Astrocyte of the spinal cord (primary cell): ENCODE measurements at regions not wholly inside any gene's neighbourhood (a gene's known extent, or its start where the extent isn't known, plus 50 kb on each side); places are given as distances from the start of the nearest gene placed in this dataset.

Experiments used
- DNase-seq: peaks from one replicate; pipeline ENCODE4 v3.0.0; 2011; ENCODE audit warnings: low read depth, low spot score
- H3K4me3 ChIP-seq: 2 replicates; pipeline ENCODE4 v1.5.1; 2011; ENCODE audit warnings: low read depth, mild to moderate bottlenecking, low read length, moderate library complexity
- in situ Hi-C: cut with HindIII; loops from 2 replicates; pipeline ENCODE4 v1.10.0; 2017; ENCODE audit warnings: low sequenced_read_pairs
- TF ChIP-seq, protein P1 (sequence below): IDR thresholded peaks from 2 replicates; pipeline ENCODE4 v1.5.1; 2012; ENCODE audit warnings: low read depth, mild to moderate bottlenecking, low read length, inconsistent platforms

DNA sequence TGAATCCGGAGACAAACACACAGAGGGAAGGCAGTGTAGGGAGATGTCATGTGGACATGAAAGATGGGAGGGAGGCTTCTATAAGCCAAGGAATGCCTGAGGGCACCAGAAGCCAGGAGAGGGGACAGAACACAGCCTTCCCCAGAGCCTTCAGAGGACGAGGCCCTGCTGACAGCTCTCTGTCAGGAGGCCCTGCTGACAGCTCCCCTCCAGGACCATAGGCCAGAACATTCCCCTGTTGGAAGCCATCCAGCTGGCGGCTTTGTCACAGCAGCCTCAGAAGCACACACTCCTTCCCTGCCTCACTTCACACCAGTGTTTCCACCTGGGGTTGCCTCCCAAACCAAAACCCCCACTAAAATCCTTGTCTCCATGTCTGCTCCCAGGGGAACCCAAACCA is 171.3 kb upstream of the ID2 start:
- TF ChIP-seq, protein P1, sequence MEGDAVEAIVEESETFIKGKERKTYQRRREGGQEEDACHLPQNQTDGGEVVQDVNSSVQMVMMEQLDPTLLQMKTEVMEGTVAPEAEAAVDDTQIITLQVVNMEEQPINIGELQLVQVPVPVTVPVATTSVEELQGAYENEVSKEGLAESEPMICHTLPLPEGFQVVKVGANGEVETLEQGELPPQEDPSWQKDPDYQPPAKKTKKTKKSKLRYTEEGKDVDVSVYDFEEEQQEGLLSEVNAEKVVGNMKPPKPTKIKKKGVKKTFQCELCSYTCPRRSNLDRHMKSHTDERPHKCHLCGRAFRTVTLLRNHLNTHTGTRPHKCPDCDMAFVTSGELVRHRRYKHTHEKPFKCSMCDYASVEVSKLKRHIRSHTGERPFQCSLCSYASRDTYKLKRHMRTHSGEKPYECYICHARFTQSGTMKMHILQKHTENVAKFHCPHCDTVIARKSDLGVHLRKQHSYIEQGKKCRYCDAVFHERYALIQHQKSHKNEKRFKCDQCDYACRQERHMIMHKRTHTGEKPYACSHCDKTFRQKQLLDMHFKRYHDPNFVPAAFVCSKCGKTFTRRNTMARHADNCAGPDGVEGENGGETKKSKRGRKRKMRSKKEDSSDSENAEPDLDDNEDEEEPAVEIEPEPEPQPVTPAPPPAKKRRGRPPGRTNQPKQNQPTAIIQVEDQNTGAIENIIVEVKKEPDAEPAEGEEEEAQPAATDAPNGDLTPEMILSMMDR = no peak
- H3K4me3 ChIP-seq = no peak overlapping the region
- in situ Hi-C loops = no loop called here
- no peak for DNase-seq

DNA sequence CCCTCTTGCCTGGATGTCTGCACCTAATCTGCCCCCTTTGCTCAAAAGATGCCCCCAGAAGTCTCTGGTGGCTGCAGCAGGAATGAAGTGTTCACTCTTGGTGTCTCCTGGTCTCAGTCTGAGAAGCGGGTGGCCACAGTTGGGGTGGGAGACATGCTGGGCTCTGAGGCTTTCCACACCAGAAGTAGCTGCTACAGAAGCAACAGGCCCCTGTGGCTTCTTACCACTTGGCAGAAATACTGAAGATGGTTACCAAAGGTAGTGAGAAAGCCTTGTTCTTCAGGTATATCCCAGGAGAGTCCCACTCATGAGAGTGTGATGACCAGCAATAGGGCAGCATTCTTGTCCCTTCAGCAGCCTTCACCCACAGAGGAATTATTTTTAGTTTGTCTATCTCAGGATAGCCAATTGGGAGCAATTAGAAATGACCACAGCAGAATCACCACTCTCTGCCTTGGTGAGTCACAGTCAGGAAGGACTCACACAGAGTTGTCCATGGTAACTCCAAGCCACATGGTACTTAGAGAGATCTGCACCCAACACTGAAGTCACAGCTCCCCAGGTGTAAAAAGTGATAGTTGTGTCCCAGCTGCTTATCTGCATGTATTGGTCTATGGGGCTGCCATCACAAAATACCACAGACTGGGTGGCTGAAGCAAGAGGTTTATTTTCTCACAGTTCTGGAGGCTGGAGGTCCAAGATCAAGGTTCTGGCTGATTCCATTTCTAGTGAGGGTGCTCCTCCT is 169.8 kb upstream of the ID2 start:
- in situ Hi-C loops = no loop called here
- DNase-seq = peak; percentile 72
- H3K4me3 ChIP-seq = no peak overlapping the region
- TF ChIP-seq, protein P1 = no peak

DNA sequence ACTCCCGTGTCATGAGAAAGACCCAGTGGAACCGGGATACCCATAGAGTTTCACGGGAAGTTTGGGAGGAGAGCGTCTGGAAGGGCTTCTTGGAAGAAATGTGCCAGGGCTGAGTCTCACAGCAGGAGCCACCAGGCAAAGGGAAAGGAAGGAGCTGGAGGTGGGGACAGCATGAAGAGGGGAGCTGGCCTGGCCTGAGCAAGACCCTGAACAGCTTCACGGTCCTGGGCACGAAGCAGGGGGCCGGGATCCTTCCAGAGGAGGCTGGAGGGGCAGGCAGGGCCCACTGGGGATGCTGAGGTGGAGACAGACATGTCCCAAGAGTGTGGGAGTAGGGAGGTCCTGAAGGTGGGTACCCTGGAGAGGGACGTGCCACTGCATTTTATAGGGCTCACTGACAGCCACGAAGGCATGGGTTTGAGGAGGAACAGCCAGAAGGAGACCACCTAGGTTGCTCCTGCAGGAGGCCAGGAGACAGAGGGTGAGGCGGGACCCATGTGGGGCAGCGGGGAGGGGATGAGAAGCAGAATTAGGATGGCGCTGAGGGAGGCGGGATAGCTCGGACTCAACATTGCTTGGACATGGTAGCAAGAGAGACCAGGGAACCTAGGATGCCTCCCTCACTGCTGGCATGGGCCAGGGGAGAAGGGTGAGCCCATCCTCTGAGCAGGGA is 168.1 kb upstream of the ID2 start:
- TF ChIP-seq, protein P1 = no peak
- DNase-seq = no peak
- no peak overlapping the region for H3K4me3 ChIP-seq
- in situ Hi-C loops = no loop called here

DNA sequence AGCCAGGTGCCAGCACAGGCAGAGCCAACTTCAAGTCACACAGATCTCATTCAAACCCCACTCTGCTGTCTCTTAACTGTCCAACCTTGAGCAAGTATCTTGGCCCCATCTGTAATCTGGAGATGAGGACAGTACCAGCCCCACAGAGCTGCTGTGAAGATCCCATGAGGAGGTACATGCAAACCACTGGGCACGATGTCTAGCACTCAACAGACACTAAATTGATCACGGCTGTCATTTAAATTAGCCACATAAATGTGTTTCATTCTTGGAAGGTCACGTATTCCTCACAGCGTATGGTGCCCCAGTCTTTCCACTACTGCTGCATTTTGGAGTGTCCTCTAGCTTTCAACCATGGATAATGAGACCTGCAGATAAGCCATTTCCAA is 167.6 kb upstream of the ID2 start:
- TF ChIP-seq, protein P1 = no peak
- in situ Hi-C loops = no loop called here

DNA sequence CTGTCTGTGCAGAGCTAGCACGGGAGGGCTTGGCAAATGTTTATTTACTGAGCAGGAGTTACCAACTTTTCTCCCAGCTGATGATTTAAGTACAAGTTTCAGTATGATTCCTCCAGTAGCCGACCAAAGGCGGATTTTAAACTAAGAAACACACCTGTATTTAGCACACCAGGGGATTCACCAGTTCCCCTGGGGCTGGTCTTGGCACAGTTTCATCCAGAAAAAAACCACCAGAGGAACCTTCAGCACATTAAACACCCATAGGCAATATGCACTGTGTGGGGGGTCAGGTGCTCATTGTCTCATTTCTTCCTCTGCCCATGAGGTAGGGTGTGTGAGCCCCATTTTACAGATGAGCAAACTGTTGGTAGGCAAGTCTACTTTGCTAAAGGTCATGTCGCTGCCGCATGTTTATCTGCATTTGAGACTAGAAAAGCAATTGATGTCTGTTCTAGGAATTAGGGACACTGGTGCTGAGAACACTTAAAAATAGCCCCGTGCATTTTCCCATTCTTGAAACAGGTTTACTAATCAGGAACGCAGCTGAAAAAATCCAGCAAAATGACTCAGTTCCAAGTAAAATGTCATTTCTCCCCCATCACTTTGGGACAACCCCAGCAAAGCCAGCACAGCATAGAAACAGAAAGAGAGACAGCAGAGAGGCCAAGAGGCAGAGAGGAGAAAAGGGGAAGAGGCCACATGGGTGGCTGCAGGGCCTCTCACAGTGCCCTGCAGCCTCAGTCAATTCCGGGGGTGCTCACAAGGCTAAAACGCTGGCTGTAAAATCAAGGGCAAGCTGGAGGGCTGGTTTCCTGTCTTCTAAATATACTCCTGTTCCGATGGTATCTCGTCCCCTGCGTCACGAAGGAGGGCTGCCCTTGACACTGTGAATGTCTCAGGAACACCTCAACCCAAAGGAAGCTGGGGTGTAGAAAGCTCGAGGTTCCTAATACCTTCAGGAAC is 166.8 kb upstream of the ID2 start:
- no peak overlapping the region for H3K4me3 ChIP-seq
- DNase-seq = no peak
- in situ Hi-C loops = no loop called here
- TF ChIP-seq, protein P1 = no peak

More for the DNA sequence above, 167.6 kb upstream of the ID2 start:
- DNase-seq = no peak
- H3K4me3 ChIP-seq = no peak overlapping the region

DNA sequence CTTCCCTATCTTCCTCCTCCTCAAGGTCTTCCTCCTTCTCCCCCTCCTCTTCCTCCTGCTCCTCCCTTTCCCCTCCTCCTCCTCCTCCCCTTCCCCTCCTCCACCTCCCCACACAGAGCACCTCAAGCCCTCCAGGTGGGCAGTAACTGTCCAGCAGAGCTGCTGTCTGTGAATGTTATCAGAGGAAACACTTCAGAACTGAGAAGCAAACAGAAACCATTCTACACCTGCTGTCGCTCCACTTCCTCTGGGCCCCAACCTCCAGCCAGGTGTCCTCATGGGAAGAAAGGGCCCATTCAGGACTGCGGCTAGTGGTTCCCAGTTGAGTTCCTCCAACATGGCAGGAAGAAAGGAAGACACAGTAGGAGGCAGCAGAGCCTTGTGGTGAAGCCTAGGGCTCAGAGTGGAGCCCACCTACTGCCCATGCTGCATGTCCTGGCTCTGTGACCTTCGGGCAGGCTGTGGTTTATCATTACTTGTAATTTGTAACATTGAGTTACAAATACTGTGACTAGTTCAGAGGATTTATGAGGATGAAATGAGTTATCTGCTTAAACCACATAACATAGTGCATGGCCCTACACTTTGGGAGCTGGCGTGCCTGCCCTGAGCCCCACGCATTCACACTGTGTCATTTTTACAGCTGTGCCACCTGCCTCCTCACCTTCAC is 165.9 kb upstream of the ID2 start:
- TF ChIP-seq, protein P1 = no peak
- no peak for DNase-seq
- in situ Hi-C loops = no loop called here
- no peak overlapping the region for H3K4me3 ChIP-seq
